ENCODE measurements at regions not wholly inside any gene's neighbourhood (a gene's known extent, or its start where the extent isn't known, plus 50 kb on each side); places are given as distances from the start of the nearest gene placed in this dataset.

- Histone ChIP-seq H3K4me2 (ENCODE audit: control insufficient read depth, extremely low read depth, insufficient read depth, low read depth, low read length) (no peak overlapping the region), H3K9me1 (ENCODE audit: control insufficient read depth, extremely low read depth, insufficient read depth, low read length) (no peaks in the 10 kb centered on the region), H2AFZ (ENCODE audit: control insufficient read depth, low read length) (no peak overlapping the region), H4K20me1 (ENCODE audit: control insufficient read depth, extremely low read depth, insufficient read depth, low read length) (no peaks in the 10 kb centered on the region), H3K27me3 (ENCODE audit: control insufficient read depth, extremely low read depth, insufficient read depth, low read length) (no peaks in the 10 kb centered on the region), H3K27ac (ENCODE audit: control insufficient read depth, insufficient read depth, low read length) (no peak overlapping the region), H3K9me3 (ENCODE audit: control insufficient read depth, low read depth, low read length) (no peaks in the 10 kb centered on the region), H3K36me3 (ENCODE audit: control insufficient read depth in 2 of 2, extremely low read depth in 1 of 2, insufficient read depth in 2 of 2, low read length in 2 of 2) (no peaks in the 10 kb centered on the region), H3K4me1 (ENCODE audit: control insufficient read depth, extremely low read depth, insufficient read depth, low read length) (no peaks in the 10 kb centered on the region), H3K79me2 (ENCODE audit: control insufficient read depth, insufficient read depth, low read length) (no peaks in the 10 kb centered on the region), H3K4me3 (ENCODE audit: control insufficient read depth in 2 of 3, extremely low read depth in 1 of 3, insufficient read depth in 2 of 3, low read depth in 1 of 3, low read length in 3 of 3) (no peak overlapping the region), H3K9ac (ENCODE audit: control insufficient read depth, extremely low read depth, insufficient read depth, low read length) (no peak overlapping the region)
- no peak for FAIRE-seq
- dilution Hi-C loops (cut with MboI; ENCODE audit: extremely low pct_ligation_motif_present, low sequenced_read_pairs), result no loop called here
- no peak for TF ChIP-seq EZH2 (IDR thresholded peaks at IDR 0.05; ENCODE audit: low read length)
- TF ChIP-seq CTCF (optimal IDR thresholded peaks at IDR 0.05 in 1 of 3, IDR thresholded peaks at IDR 0.05 in 1 of 3, conservative IDR thresholded peaks at IDR 0.05 in 1 of 3; ENCODE audit: extremely low read depth in 1 of 3, insufficient read depth in 2 of 3, low read length in 3 of 3), result no peak
- DNase-seq (ENCODE audit: low read depth, low spot score), result no peak
Measured at GRCh38 chr11:104531894-104532293, 366.4 kb downstream of the CASP12 start.

GRCh38 chr11:104531075-104531474 lies 367.1 kb upstream of the PDGFD start:
- H2AFZ ChIP-seq (ENCODE audit: control insufficient read depth, low read length), result no peak overlapping the region
- no peak overlapping the region for H3K4me3 ChIP-seq (ENCODE audit: control insufficient read depth in 2 of 3, extremely low read depth in 1 of 3, insufficient read depth in 2 of 3, low read depth in 1 of 3, low read length in 3 of 3)
- dilution Hi-C loops (cut with MboI; ENCODE audit: extremely low pct_ligation_motif_present, low sequenced_read_pairs), result no loop called here
- TF ChIP-seq CTCF (optimal IDR thresholded peaks at IDR 0.05 in 1 of 3, IDR thresholded peaks at IDR 0.05 in 1 of 3, conservative IDR thresholded peaks at IDR 0.05 in 1 of 3; ENCODE audit: extremely low read depth in 1 of 3, insufficient read depth in 2 of 3, low read length in 3 of 3) (peak; percentile 41 to 58 (median 50)), EZH2 (IDR thresholded peaks at IDR 0.05; ENCODE audit: low read length) (no peak)
- H3K27me3 ChIP-seq (ENCODE audit: control insufficient read depth, extremely low read depth, insufficient read depth, low read length), result no peaks in the 10 kb centered on the region
- no peak for DNase-seq (ENCODE audit: low read depth, low spot score)
- no peak overlapping the region for H3K4me2 ChIP-seq (ENCODE audit: control insufficient read depth, extremely low read depth, insufficient read depth, low read depth, low read length)
- H3K9me3 ChIP-seq (ENCODE audit: control insufficient read depth, low read depth, low read length), result no peaks in the 10 kb centered on the region
- H3K4me1 ChIP-seq (ENCODE audit: control insufficient read depth, extremely low read depth, insufficient read depth, low read length), result no peaks in the 10 kb centered on the region
- no peak for FAIRE-seq
- no peaks in the 10 kb centered on the region for H4K20me1 ChIP-seq (ENCODE audit: control insufficient read depth, extremely low read depth, insufficient read depth, low read length)
- no peak overlapping the region for H3K27ac ChIP-seq (ENCODE audit: control insufficient read depth, insufficient read depth, low read length)
- H3K79me2 ChIP-seq (ENCODE audit: control insufficient read depth, insufficient read depth, low read length), result no peaks in the 10 kb centered on the region
- no peak overlapping the region for H3K9ac ChIP-seq (ENCODE audit: control insufficient read depth, extremely low read depth, insufficient read depth, low read length)
- H3K36me3 ChIP-seq (ENCODE audit: control insufficient read depth in 2 of 2, extremely low read depth in 1 of 2, insufficient read depth in 2 of 2, low read length in 2 of 2), result no peaks in the 10 kb centered on the region
- H3K9me1 ChIP-seq (ENCODE audit: control insufficient read depth, extremely low read depth, insufficient read depth, low read length), result no peaks in the 10 kb centered on the region
